ENCODE measurements at regions not wholly inside any gene's neighbourhood (a gene's known extent, or its start where the extent isn't known, plus 50 kb on each side); places are given as distances from the start of the nearest gene placed in this dataset.
"Not testable (repeated sequence)": the region's sequence is repeated elsewhere in the genome, so short reads cannot be mapped to it uniquely, and the experiment has no call there.

DNA sequence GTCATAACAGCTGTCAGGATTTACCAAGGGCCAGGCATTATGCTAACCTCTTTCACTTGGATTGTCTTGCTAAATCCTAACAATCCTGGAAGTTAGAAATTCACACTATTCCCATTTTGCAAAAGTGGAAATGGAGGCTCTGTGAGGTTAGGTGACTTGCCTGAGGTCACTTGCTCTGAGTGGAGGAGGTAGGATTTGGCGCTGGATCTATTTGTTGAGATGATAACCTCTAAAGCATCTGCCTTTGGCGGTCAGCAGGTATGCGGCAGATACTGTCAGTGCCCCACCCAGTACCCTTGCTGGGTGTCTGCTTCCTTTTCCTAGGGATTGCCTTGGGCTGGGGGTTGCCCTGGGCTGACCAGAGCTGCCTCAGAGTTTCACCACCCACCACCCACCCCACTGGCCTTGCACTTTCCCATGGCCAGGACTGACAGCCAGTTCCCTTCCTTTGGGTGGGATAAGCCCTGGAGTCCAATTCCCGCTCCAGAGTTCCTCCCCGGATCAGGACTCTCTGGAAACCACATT, 164.8 kb upstream of the MSX2 start:
- no peaks in the 10 kb centered on the region for H4K20me1 ChIP-seq (ENCODE audit: insufficient read depth)
- no peak overlapping the region for H3K27ac ChIP-seq (ENCODE audit: low read depth, low read length)
- ATAC-seq, result no peak
- no peak for DNase-seq (ENCODE audit: low read depth, low spot score)
- H2AFZ ChIP-seq (ENCODE audit: low read depth, low read length, poor library complexity, severe bottlenecking), result no peak overlapping the region
- TF ChIP-seq CEBPB (IDR thresholded peaks at IDR 0.05; ENCODE audit: low read depth), result no peak
- no peak for TF ChIP-seq FOSL1 (IDR thresholded peaks at IDR 0.05; ENCODE audit: low read depth)
- TF ChIP-seq TCF7L2 (IDR thresholded peaks at IDR 0.05; ENCODE audit: borderline replicate concordance, extremely low read depth, insufficient read depth, insufficient read length), result no peak
- no peak for TF ChIP-seq POLR2A (IDR thresholded peaks at IDR 0.05; ENCODE audit: borderline replicate concordance, extremely low read depth, insufficient read depth, insufficient read length)
- TF ChIP-seq ZNF274 (IDR thresholded peaks at IDR 0.05; ENCODE audit: low read depth, low read length), result no peak
- no peak for TF ChIP-seq EZH2phosphoT487 (IDR thresholded peaks at IDR 0.05; ENCODE audit: borderline replicate concordance)
- H3K4me2 ChIP-seq (ENCODE audit: low read length), result no peak overlapping the region
- peaks cover 27% of the 10 kb centered on the region; the same call in 1 of the 2 replicates for H3K27me3 ChIP-seq (ENCODE audit: insufficient read depth, low read length)
- intact Hi-C loops (cut with micrococcal nuclease), result no loop called here
- no peaks in the 10 kb centered on the region for H3K36me3 ChIP-seq (ENCODE audit: control insufficient read depth in 1 of 2, insufficient read depth in 2 of 2, low read length in 2 of 2)
- ChIA-PET CTCF (no interaction called here), POLR2A (no interaction called here), RAD21 (ENCODE audit: low non-redundant PET in 1 of 2, low total read pairs in 2 of 2, uncharacterized antibody in 2 of 2, unreplicated experiment in 2 of 2) (no interaction called here)
- H3K9me3 ChIP-seq (ENCODE audit: control insufficient read depth in 1 of 2, insufficient read depth in 1 of 2, low read depth in 1 of 2, low read length in 2 of 2), result no peaks in the 10 kb centered on the region
- H3K9me2 ChIP-seq (ENCODE audit: insufficient read depth), result no peaks in the 10 kb centered on the region
- no TSS peak for BruUV-seq (replicated peaks)
- H3K79me2 ChIP-seq (ENCODE audit: insufficient read depth, low read length), result no peaks in the 10 kb centered on the region
- peaks cover 0 to 6% of the 10 kb centered on the region in 2 experiments; a peak in 3 of 4 replicates for H3K4me1 ChIP-seq (ENCODE audit: control insufficient read depth in 1 of 2, insufficient read depth in 2 of 2, low read length in 2 of 2)
- no peak overlapping the region for H3K9ac ChIP-seq (ENCODE audit: low read length)
- H3K4me3 ChIP-seq (replicated peaks in 1 of 2; ENCODE audit: low read depth in 1 of 2, low read length in 2 of 2), result no peak overlapping the region

DNA sequence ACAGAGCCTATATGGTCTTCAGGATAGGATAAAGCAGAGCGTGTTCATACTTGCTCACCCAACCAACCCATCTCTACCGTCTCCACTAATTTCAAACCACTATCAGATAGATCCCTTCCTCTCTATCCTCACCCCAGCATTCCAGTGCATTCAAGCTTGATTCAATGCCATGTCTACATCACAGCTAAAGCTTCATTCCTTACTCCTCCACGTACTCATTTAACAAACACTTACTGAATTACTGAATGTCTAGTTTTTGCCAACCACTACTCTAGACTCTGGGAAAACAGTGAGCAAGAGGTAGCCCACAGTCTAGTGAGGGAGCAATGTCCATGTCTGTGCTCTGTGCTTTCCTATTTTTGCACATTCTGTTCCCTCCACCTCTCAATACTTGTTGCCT, 163.5 kb upstream of the MSX2 start:
- Histone ChIP-seq H3K9me3 (ENCODE audit: control insufficient read depth in 1 of 2, insufficient read depth in 1 of 2, low read depth in 1 of 2, low read length in 2 of 2) (no peaks in the 10 kb centered on the region), H3K4me3 (replicated peaks in 1 of 2; ENCODE audit: low read depth in 1 of 2, low read length in 2 of 2) (no peak overlapping the region), H4K20me1 (ENCODE audit: insufficient read depth) (no peaks in the 10 kb centered on the region), H3K9ac (ENCODE audit: low read length) (no peak overlapping the region), H3K4me1 (ENCODE audit: control insufficient read depth in 1 of 2, insufficient read depth in 2 of 2, low read length in 2 of 2) (peaks cover 0 to 6% of the 10 kb centered on the region in 2 experiments; a peak in 3 of 4 replicates), H2AFZ (ENCODE audit: low read depth, low read length, poor library complexity, severe bottlenecking) (no peak overlapping the region), H3K9me2 (ENCODE audit: insufficient read depth) (no peaks in the 10 kb centered on the region), H3K27me3 (ENCODE audit: insufficient read depth, low read length) (peaks cover 27% of the 10 kb centered on the region; the same call in 1 of the 2 replicates), H3K36me3 (ENCODE audit: control insufficient read depth in 1 of 2, insufficient read depth in 2 of 2, low read length in 2 of 2) (no peaks in the 10 kb centered on the region), H3K27ac (ENCODE audit: low read depth, low read length) (no peak overlapping the region), H3K79me2 (ENCODE audit: insufficient read depth, low read length) (no peaks in the 10 kb centered on the region), H3K4me2 (ENCODE audit: low read length) (no peak overlapping the region)
- POLR2A ChIA-PET, result no interaction called here
- DNase-seq (ENCODE audit: low read depth, low spot score) (no peak), ATAC-seq (no peak)
- intact Hi-C loops (cut with micrococcal nuclease), result no loop called here
- BruUV-seq (replicated peaks), result no TSS peak
- RAD21 ChIA-PET (ENCODE audit: low non-redundant PET in 1 of 2, low total read pairs in 2 of 2, uncharacterized antibody in 2 of 2, unreplicated experiment in 2 of 2), result no interaction called here
- CTCF ChIA-PET, result no interaction called here
- no peak for TF ChIP-seq SIN3A (IDR thresholded peaks at IDR 0.05; ENCODE audit: low read depth)
- TF ChIP-seq, protein P1, sequence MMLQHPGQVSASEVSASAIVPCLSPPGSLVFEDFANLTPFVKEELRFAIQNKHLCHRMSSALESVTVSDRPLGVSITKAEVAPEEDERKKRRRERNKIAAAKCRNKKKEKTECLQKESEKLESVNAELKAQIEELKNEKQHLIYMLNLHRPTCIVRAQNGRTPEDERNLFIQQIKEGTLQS (IDR thresholded peaks at IDR 0.05), result no peak
- TF ChIP-seq YY1 (IDR thresholded peaks at IDR 0.05; ENCODE audit: extremely low read depth, insufficient replicate concordance, low read depth, low read length), result no peak
- TF ChIP-seq, protein P2, sequence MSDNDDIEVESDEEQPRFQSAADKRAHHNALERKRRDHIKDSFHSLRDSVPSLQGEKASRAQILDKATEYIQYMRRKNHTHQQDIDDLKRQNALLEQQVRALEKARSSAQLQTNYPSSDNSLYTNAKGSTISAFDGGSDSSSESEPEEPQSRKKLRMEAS (IDR thresholded peaks at IDR 0.05), result no peak
- no peak for TF ChIP-seq FOSL1 (IDR thresholded peaks at IDR 0.05; ENCODE audit: low read depth)
- no peak for TF ChIP-seq ELF1 (IDR thresholded peaks at IDR 0.05; ENCODE audit: borderline replicate concordance, low read depth)
- no peak for TF ChIP-seq RAD21 (IDR thresholded peaks at IDR 0.05; ENCODE audit: low read depth)
- TF ChIP-seq SRF (IDR thresholded peaks at IDR 0.05; ENCODE audit: low read depth), result no peak
- TF ChIP-seq EGR1 (IDR thresholded peaks at IDR 0.05; ENCODE audit: low read depth), result no peak

DNA sequence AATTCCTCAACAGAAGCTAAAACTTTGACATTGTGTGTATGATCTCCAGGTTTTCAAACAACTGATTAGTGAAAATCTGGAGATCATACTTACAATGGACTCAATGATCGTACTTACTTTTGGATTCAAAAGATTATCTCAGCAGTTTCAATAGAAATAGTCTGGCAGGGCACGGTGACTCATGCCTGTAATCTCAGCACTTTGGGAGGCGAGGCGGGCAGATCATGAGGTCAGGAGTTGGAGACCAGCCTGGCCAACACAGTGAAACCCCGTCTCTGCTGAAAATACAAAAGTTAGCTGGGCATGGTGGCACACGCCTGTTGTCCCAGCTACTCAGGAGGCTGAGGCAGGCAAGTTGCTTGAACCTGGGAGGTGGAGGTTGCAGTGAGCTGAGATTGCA, 161.3 kb upstream of the MSX2 start:
- H3K4me1 ChIP-seq (ENCODE audit: control insufficient read depth in 1 of 2, insufficient read depth in 2 of 2, low read length in 2 of 2); BruUV-seq (replicated peaks); CTCF ChIA-PET: not testable (repeated sequence)

More for the DNA sequence above, 161.3 kb upstream of the MSX2 start:
- H2AFZ ChIP-seq (ENCODE audit: low read depth, low read length, poor library complexity, severe bottlenecking); H3K9me2 ChIP-seq (ENCODE audit: insufficient read depth); H3K27ac ChIP-seq (ENCODE audit: low read depth, low read length); H4K20me1 ChIP-seq (ENCODE audit: insufficient read depth); ATAC-seq; POLR2A ChIA-PET; H3K36me3 ChIP-seq (ENCODE audit: control insufficient read depth in 1 of 2, insufficient read depth in 2 of 2, low read length in 2 of 2); H3K79me2 ChIP-seq (ENCODE audit: insufficient read depth, low read length); H3K9ac ChIP-seq (ENCODE audit: low read length); intact Hi-C loops (cut with micrococcal nuclease); RAD21 ChIA-PET (ENCODE audit: low non-redundant PET in 1 of 2, low total read pairs in 2 of 2, uncharacterized antibody in 2 of 2, unreplicated experiment in 2 of 2); DNase-seq (ENCODE audit: low read depth, low spot score); H3K9me3 ChIP-seq (ENCODE audit: control insufficient read depth in 1 of 2, insufficient read depth in 1 of 2, low read depth in 1 of 2, low read length in 2 of 2); H3K4me3 ChIP-seq (replicated peaks in 1 of 2; ENCODE audit: low read depth in 1 of 2, low read length in 2 of 2): not testable (repeated sequence)
- peak overlapping the region; percentile 21; the same call in 1 of the 2 replicates for H3K4me2 ChIP-seq (ENCODE audit: low read length)
- peaks cover 28% of the 10 kb centered on the region; the same call in 1 of the 2 replicates for H3K27me3 ChIP-seq (ENCODE audit: insufficient read depth, low read length)

Data from HCT116 (cell line).